Ecto neural progenitor cell (in vitro differentiated cells): ENCODE measurements at regions not wholly inside any gene's neighbourhood (a gene's known extent, or its start where the extent isn't known, plus 50 kb on each side); places are given as distances from the start of the nearest gene placed in this dataset.
A peak's percentile ranks its signal among the peaks of the same experiment; 100 is the strongest.
"Not testable (repeated sequence)": the region's sequence is repeated elsewhere in the genome, so short reads cannot be mapped to it uniquely, and the experiment has no call there.

Experiments used
- DNase-seq: peaks from one replicate; pipeline ENCODE4 v3.0.0-alpha.2; 2018; ENCODE audit warnings: low spot score

DNA sequence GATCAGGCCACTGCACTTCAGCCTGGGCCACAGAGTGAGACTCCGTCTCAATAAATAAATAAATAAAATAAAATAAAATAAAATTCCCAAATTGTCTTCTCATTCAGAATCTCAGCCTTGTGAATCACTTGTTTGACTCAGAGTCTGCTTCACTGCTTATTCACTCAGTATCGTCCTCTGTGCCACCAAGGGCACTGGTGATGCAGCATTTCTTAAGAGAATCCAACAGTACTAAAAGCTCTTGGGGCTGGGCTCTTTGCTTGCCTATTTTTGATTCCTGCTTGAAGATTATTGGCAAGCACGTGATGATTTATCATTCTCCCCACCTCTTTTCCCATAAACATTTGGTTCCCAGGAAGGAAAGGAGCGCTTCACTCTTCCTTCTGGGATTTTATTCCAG lies 54.8 kb upstream of the HMGB1 start:
- DNase-seq = no peak

- DNase-seq = no peak
These were observed 57.5 kb upstream of the HMGB1 start for GRCh38 chr13:30523211-30523610.

DNA sequence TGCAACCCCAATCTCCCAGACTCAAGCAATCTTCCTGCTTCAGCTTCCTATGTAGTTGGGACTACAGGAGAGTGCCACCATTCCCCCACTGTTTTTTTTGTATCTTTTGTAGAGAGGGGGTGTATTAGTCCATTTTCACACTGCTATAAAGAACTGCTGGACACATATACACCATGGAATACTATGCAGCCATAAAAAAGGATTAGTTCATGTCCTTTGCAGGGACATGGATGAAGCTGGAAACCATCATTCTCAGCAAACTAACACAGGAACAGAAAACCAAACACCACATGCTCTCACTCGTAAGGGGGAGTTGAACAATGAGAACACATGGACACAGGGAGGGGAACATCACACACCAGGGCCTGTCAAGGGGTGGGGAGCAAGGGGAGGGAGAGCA lies 58.1 kb upstream of the HMGB1 start:
- not testable (repeated sequence) for DNase-seq

DNA sequence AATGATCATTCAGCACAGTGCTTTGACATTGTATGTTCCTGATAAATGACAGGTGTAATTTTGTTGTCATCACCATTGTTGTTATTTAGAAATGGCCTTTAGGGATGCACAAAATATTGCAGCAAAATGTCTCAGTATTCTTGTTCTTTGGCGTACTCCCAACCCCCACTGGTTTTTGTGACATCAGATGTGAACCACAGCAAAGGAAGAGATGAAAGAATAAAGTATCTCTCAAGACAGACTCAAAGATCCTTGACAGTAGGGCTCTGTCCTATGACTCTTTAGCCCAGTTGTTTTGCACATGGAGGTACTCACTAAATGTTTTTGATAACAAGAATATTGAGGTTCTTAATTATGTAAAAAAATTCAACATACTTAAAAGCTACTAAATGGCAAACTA lies 59.5 kb upstream of the HMGB1 start:
- DNase-seq = not testable (repeated sequence)

DNA sequence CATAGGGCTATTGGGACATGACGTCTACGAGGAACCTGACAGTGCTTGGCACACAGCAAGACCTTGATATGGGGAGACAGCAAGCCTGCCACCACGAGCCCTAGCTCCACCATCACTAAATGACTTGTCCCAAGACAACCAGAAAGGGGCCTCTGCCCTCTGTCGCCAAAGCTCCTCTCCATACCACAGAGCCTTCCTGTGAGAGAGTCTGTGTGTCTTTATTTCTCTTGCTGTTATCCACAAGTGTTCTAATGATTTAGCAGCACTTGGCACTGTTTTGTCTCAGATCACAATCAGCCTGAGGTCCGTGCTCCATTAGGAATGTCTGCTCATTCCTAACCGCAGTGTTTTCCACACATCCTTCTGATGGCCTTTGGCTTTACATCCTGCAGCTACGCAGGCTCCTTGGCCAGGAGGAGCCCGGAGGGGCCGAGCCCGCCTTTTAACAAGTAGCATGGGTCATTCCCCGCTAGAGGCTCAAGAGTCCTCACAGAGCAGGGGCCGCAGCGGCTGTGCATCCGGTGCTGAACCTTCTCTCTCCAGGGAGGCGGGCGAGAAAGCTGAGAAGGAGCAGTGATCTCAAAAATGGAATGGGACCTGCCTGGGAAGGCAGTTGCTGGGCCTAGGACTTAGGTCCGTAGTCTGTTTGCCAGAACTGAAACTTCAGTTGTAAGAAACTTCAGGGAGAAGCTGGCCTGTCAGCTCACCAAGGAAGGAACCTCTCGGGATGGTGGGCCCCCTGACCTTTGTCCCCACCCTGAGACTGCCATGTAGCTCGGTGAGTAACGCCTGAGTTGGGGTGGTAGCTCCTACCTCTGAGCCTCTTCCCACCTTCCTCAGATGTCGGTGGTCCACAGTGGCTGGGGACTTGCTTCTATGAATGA lies 61.1 kb upstream of the HMGB1 start:
- peak; percentile 58 for DNase-seq

DNA sequence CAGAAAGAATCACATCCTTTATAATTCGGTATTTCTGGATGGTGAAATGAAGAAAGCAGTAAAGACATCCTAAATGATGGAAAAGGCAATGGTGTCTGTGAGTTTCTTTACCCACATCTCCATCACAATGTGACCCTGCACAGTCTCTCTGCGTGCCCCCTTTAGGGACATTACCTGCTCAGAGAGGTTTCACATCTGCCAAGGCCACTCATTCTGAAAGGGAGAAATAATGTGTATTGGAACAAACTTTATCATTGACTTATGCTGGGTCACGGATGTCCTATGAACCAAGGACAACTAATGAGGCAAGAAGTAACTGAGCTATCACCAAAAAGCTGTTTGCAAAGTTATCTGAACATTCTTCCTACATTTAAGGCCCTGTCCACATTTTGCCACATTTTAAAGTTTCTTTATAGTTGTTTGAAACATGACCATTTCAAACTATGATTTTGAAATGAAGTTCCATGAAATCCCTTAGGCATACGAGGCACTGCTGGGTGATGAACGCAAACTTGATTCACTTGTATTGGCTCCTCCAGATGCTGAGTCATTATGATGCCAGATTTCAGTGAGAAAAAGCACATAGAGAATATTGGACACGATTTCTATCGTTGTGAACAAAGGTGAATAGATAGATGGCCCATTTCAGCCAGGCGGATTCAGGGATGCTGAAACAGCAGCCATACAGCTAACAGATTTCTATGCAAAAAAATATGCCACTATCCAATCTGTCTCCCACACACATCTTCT lies 63.5 kb upstream of the HMGB1 start:
- DNase-seq = no peak

DNA sequence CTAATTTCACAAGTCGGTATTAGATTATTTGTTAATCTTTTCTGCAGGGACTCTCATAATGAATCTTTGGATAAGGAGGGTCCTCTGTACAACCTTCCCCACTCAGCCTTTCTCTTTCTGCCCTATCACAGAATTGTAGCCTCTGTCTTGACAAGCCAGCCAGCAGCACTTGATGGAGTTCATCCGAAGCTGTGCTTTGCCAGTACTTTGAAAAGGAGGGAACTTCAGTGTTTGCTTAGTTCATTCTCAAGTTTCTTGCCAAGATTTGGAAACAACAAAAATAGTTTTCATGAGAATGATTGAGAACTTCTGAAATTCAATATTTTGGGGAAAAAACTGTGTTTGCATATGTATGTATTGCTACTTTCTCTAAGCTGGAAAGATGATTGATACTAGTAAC lies 69.3 kb upstream of the HMGB1 start:
- no peak for DNase-seq

DNA sequence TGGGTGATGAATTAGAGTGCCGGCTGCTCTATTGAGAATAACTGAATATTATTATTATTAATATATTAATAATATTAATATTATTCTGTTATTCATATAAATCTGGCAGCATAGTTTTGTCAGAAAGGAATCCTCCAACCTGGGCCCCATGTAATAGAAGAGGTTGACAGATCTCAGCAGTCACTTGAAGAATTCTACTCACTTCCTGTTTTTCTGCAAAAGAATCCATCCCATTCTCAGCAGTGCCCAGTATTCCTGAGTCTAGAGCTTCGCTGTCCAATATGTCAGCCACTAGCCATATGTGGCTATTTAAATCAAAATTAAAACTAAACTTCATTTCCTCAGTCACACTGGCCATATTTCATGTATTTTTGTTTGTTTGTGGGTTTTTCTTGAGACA lies 72.4 kb upstream of the USPL1 start:
- DNase-seq = no peak

GRCh38 chr13:30548046-30548445 lies 69.7 kb upstream of the USPL1 start:
- not testable (repeated sequence) for DNase-seq

DNA sequence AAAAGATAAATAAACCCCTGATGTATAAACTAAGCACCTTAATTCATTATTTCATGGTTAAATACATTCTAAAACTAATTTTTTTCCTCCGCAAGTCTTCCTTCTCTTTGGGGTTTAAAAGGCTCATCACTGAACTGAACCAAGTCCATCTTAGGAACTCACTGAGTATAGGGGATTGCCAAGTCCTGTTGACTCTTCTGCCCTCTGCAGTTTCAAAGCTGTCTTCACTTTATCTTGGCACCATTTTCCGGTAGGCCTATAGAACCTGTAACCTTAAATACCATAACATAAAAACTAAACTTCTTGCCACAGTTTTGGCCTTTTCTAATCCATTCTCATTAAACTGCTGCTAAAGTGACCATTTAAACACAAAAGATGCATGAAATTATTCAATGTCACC lies 66.5 kb upstream of the USPL1 start:
- DNase-seq = no peak

DNA sequence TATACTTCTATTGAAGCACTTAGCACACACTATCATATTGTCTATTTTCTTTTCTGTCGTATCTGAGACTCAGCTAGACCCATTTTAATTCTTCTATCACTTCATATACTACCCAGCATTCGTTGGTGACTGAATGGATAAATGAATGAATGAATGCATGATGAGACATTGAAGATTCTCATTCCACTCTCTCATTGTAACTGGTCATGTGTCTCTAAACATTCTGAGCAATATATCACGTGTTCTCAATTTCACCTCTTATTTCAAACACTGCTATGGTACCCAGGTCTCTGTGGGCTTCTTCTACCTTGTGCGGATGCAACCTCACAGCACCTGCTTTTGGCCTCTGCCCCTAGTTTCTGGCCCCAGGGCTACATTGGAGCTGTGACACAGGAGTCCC lies 65.2 kb upstream of the USPL1 start:
- no peak for DNase-seq

DNA sequence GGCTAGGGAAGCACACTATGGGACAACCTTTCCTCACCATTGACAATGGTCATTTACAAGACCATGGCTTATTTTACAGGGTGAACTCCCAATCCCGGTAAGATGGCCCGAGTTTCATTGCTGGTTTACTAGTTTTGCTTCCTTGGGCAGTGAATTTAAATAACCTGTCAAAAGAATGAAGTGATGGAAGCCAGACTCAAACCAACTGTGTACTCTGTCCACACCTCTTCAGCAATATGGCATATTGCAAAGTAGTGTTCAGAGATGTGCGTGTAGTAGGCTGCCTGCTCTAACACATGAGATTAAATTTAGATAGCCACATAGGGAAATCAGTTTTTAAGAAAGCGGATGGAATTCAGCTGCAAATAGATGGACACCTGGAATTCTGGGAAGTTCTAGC lies 58.4 kb upstream of the USPL1 start:
- no peak for DNase-seq

DNA sequence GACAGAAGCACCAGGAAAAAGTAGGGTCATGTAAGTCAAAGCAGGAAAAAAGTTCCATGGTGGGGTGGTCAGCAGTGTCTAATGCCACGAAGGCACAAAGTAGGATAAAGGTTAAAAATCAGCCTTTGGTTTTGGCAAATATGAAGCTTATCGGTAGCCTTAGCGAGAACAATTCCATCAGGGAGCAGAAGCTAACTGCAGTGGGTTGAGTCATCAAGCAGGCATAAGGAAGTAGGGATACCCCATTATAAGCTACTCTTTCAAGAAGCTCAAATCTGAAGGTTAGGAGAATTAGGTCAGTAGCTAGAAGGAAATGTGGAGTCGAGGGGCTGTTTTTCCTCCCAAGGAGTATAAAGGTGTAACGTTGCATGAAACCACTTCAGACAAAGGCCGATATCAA lies 57.5 kb upstream of the USPL1 start:
- no peak for DNase-seq

GRCh38 chr13:30561511-30561910 lies 56.2 kb upstream of the USPL1 start:
- no peak for DNase-seq

DNA sequence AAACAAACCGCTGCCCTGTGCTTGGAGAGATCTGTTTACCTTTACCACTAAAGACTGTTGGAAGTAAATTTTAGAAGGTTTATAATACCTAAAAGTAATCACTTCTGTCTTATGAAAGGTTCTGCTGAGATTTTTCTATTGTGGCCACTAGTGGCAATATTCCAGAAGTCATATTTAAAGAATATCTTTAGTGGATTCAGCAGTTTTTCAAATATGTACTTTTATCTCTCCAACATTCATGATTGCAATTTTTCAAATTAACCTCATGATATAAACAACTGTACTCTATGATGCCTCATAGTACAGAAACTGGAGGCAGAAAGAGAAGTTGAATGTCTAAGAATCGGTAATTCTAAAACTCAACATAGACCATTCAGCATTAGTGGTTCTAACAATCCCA lies 53.2 kb upstream of the USPL1 start:
- no peak for DNase-seq

DNA sequence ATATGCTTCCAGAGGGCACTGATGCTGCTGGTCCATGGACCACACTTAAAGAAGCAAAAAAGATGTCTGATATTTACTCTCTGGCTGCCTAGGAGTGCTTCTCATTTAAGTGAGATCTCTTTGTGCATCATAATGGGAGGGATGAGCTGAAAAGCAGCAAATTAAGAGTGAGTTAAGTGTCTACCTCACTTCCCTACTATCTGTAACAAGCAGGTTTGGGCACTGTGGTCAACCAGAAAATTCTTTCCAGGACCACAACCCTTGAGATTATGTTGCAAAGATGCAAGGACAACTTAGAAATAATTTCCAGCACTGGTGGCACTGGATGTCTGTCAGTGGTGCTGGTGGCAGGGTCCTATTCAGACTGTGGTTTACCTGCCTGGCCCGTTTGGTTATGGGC lies 52.1 kb upstream of the USPL1 start:
- DNase-seq = no peak

DNA sequence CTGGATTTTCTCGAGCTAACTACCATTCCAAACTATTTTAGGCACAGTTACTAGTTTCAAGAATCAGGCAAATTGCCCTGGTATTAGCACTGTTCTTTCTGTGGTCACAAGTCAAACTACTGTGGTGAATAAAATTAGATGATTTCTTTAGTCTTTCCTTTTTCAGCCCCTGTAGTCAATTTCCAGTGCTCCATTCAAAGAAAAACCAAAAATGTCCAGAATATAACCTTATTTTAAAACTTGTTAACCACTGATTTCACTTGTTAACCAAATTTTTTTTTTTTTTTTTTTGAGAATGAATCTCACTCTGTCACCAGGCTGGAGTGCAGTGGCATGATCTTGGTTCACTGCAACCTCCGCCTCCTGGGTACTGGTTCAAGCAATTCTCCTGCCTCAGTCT lies 50.6 kb upstream of the USPL1 start:
- no peak for DNase-seq
